ENCODE measurements at regions not wholly inside any gene's neighbourhood (a gene's known extent, or its start where the extent isn't known, plus 50 kb on each side); places are given as distances from the start of the nearest gene placed in this dataset.

DNA sequence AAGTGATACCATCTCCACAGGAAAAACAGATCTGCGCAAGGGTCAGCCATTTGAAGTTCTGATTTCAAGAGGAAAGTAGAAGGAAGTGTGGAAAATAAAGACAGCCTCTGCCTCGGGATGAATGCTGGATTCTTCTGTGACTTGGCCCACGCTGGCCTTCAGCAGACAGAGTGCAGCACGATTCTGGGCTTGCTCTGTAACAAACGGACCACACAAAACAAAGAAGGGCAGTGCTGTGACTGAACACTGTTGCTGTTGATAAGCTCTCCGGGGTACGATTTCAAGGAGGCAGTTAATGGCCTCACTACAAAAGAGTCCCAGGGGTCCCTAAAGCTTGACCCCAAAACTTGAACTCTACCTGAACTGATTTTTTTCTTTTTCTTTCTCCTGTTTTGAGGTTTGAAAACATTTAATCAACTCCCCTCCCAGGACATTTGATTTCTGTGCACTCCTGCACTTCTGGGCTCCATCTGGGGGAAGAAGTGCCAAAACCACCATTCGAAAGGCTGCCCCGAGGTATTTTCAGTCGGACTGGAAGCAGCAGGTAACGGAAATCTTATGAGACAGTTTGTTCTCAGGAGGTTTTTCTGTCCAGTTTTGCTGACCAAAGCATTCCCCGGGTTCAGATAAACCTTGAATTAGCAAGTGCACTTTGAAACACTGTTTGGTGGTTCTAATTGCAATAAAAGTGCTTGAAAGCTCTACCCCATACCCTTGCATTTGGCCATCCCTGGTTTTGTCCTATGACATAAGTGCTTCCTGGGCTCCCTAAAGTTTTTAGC, 189.6 kb downstream of the MYLK4 start:
- ChIA-PET CTCF (no interaction called here), POLR2A (no interaction called here)
- Histone ChIP-seq H3K27ac (ENCODE audit: low read length) (no peak overlapping the region), H3K27me3 (ENCODE audit: control insufficient read depth, insufficient read depth, low read length) (no peaks in the 10 kb centered on the region), H3K36me3 (ENCODE audit: control insufficient read depth, insufficient read depth, low read length) (no peaks in the 10 kb centered on the region), H3K9me3 (ENCODE audit: control insufficient read depth, insufficient read depth, low read depth, low read length) (no peaks in the 10 kb centered on the region), H3K4me1 (ENCODE audit: control insufficient read depth, insufficient read depth, low read length) (no peaks in the 10 kb centered on the region), H3K4me3 (ENCODE audit: low read depth in 2 of 2, low read length in 2 of 2) (no peak overlapping the region)
- ATAC-seq (no peak), DNase-seq (ENCODE audit: low read depth, low spot score) (no peak)
- intact Hi-C loops (cut with micrococcal nuclease; ENCODE audit: unreplicated experiment) = no loop called here
- in situ Hi-C loops (cut with HindIII; ENCODE audit: low pct_unique_long_range_greater_than_20kb, low sequenced_read_pairs) = no loop called here
- TF ChIP-seq SIN3A (IDR thresholded peaks at IDR 0.05; ENCODE audit: borderline replicate concordance, insufficient read depth, low read depth, low read length) (no peak), POLR2AphosphoS5 (IDR thresholded peaks at IDR 0.05; ENCODE audit: low read depth, low read length) (no peak), REST (IDR thresholded peaks at IDR 0.05; ENCODE audit: insufficient read depth in 1 of 2, low read depth in 2 of 2, low read length in 1 of 2) (no peak), TCF7L2 (IDR thresholded peaks at IDR 0.05; ENCODE audit: low read depth, low read length) (no peak)
- TF ChIP-seq, protein P1, sequence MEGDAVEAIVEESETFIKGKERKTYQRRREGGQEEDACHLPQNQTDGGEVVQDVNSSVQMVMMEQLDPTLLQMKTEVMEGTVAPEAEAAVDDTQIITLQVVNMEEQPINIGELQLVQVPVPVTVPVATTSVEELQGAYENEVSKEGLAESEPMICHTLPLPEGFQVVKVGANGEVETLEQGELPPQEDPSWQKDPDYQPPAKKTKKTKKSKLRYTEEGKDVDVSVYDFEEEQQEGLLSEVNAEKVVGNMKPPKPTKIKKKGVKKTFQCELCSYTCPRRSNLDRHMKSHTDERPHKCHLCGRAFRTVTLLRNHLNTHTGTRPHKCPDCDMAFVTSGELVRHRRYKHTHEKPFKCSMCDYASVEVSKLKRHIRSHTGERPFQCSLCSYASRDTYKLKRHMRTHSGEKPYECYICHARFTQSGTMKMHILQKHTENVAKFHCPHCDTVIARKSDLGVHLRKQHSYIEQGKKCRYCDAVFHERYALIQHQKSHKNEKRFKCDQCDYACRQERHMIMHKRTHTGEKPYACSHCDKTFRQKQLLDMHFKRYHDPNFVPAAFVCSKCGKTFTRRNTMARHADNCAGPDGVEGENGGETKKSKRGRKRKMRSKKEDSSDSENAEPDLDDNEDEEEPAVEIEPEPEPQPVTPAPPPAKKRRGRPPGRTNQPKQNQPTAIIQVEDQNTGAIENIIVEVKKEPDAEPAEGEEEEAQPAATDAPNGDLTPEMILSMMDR (IDR thresholded peaks at IDR 0.05) = no peak
- no TSS peak for BruUV-seq (replicated peaks)

GRCh38 chr6:2560140-2560818, 190.4 kb downstream of the MYLK4 start:
- no peaks in the 10 kb centered on the region for H3K4me1 ChIP-seq (ENCODE audit: control insufficient read depth, insufficient read depth, low read length)
- no peaks in the 10 kb centered on the region for H3K36me3 ChIP-seq (ENCODE audit: control insufficient read depth, insufficient read depth, low read length)
- no peaks in the 10 kb centered on the region for H3K9me3 ChIP-seq (ENCODE audit: control insufficient read depth, insufficient read depth, low read depth, low read length)
- no peak for ATAC-seq
- BruUV-seq (replicated peaks) = no TSS peak
- TF ChIP-seq TCF7L2 (IDR thresholded peaks at IDR 0.05; ENCODE audit: low read depth, low read length) = no peak
- TF ChIP-seq, protein P1 (IDR thresholded peaks at IDR 0.05) = no peak
- no peak for TF ChIP-seq SIN3A (IDR thresholded peaks at IDR 0.05; ENCODE audit: borderline replicate concordance, insufficient read depth, low read depth, low read length)
- no peak for TF ChIP-seq POLR2AphosphoS5 (IDR thresholded peaks at IDR 0.05; ENCODE audit: low read depth, low read length)
- TF ChIP-seq REST (IDR thresholded peaks at IDR 0.05; ENCODE audit: insufficient read depth in 1 of 2, low read depth in 2 of 2, low read length in 1 of 2) = no peak
- ChIA-PET POLR2A (no interaction called here), CTCF (no interaction called here)
- H3K27ac ChIP-seq (ENCODE audit: low read length) = no peak overlapping the region
- intact Hi-C loops (cut with micrococcal nuclease; ENCODE audit: unreplicated experiment) (no loop called here), in situ Hi-C loops (cut with HindIII; ENCODE audit: low pct_unique_long_range_greater_than_20kb, low sequenced_read_pairs) (no loop called here)
- DNase-seq (ENCODE audit: low read depth, low spot score) = no peak
- no peaks in the 10 kb centered on the region for H3K27me3 ChIP-seq (ENCODE audit: control insufficient read depth, insufficient read depth, low read length)
- no peak overlapping the region for H3K4me3 ChIP-seq (ENCODE audit: low read depth in 2 of 2, low read length in 2 of 2)

Measured in Panc1 (cell line).